ENCODE measurements at regions not wholly inside any gene's neighbourhood (a gene's known extent, or its start where the extent isn't known, plus 50 kb on each side); places are given as distances from the start of the nearest gene placed in this dataset.

- no peak for DNase-seq
Measured at GRCh38 chr10:43802988-43803696, 154.5 kb upstream of the ZNF32 start.

GRCh38 chr10:43801626-43802025 is 152.9 kb upstream of the ZNF32 start:
- DNase-seq = no peak

GRCh38 chr10:43801140-43801539 is 152.5 kb upstream of the ZNF32 start:
- DNase-seq = no peak

GRCh38 chr10:43796781-43797180 is 148.1 kb upstream of the ZNF32 start:
- no peak for DNase-seq

- no peak for DNase-seq
Measured at GRCh38 chr10:43795639-43796038, 147.0 kb upstream of the ZNF32 start.

GRCh38 chr10:43795093-43795492 is 146.4 kb upstream of the ZNF32 start:
- DNase-seq = no peak

GRCh38 chr10:43794181-43794815 is 145.6 kb upstream of the ZNF32 start:
- no peak for DNase-seq

- DNase-seq = no peak
Measured at GRCh38 chr10:43793704-43794103, 145.0 kb upstream of the ZNF32 start.

- no peak for DNase-seq
Measured at GRCh38 chr10:43790147-43790546, 141.5 kb upstream of the ZNF32 start.

- no peak for DNase-seq
Measured at GRCh38 chr10:43785252-43785651, 136.6 kb upstream of the ZNF32 start.

GRCh38 chr10:43782814-43783213 is 134.1 kb upstream of the ZNF32 start:
- no peak for DNase-seq

- no peak for DNase-seq
Measured at GRCh38 chr10:43781480-43782361, 133.0 kb upstream of the ZNF32 start.

- DNase-seq = no peak
Measured at GRCh38 chr10:43778571-43778970, 129.9 kb upstream of the ZNF32 start.

- no peak for DNase-seq
Measured at GRCh38 chr10:43775384-43775783, 126.7 kb upstream of the ZNF32 start.

- DNase-seq = no peak
Measured at GRCh38 chr10:43774234-43774769, 125.6 kb upstream of the ZNF32 start.

GRCh38 chr10:43773736-43774135 is 125.1 kb upstream of the ZNF32 start:
- DNase-seq = no peak

GRCh38 chr10:43772171-43772570 is 123.5 kb upstream of the ZNF32 start:
- DNase-seq = no peak

GRCh38 chr10:43771675-43772074 is 123.0 kb upstream of the ZNF32 start:
- DNase-seq = no peak

- no peak for DNase-seq
Measured at GRCh38 chr10:43765516-43765915, 116.8 kb upstream of the ZNF32 start.

GRCh38 chr10:43763846-43764245 is 115.2 kb upstream of the ZNF32 start:
- DNase-seq = no peak

- DNase-seq = no peak
Measured at GRCh38 chr10:43760514-43760913, 111.8 kb upstream of the ZNF32 start.

GRCh38 chr10:43759216-43759615 is 110.5 kb upstream of the ZNF32 start:
- DNase-seq = no peak

GRCh38 chr10:43756341-43756740 is 107.7 kb upstream of the ZNF32 start:
- DNase-seq = no peak
